ENCODE measurements at regions not wholly inside any gene's neighbourhood (a gene's known extent, or its start where the extent isn't known, plus 50 kb on each side); places are given as distances from the start of the nearest gene placed in this dataset.

DNA sequence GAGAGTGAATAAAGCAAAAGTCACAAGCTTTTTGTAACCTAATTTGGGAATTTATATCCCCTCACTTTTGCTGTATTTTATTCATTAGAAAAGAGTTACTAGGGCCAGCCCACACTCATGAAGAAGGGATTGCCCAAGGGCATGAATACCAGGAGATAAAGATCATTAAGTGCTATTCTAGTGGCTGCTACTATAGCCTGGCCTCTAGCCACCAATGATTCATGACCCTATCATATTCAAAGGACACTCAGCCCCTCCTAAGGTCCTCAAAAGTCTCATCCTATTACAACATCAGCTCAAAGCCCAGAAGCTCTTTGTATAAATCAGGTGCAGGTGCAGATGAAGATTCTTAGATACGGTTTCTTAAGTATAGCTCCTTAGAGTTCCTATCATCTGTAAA, 518.1 kb downstream of the TRHDE start:
- no TSS peak for BruUV-seq (replicated peaks)
- intact Hi-C loops (cut with micrococcal nuclease; ENCODE audit: unreplicated experiment) (no loop called here), in situ Hi-C loops (cut with HindIII; ENCODE audit: low pct_unique_long_range_greater_than_20kb, low sequenced_read_pairs) (no loop called here)
- POLR2A ChIA-PET, result interaction anchor here (0.5 kb wide), 1 partner anchor 56 kb away, joined by 4 read pairs; no protein-coding TSS in a partner anchor
- Histone ChIP-seq H3K9me3 (ENCODE audit: control insufficient read depth, insufficient read depth, low read depth, low read length) (no peaks in the 10 kb centered on the region), H3K36me3 (ENCODE audit: control insufficient read depth, insufficient read depth, low read length) (no peaks in the 10 kb centered on the region), H3K27me3 (ENCODE audit: control insufficient read depth, insufficient read depth, low read length) (no peaks in the 10 kb centered on the region), H3K27ac (ENCODE audit: low read length) (no peak overlapping the region), H3K4me1 (ENCODE audit: control insufficient read depth, insufficient read depth, low read length) (no peaks in the 10 kb centered on the region), H3K4me3 (ENCODE audit: low read depth in 2 of 2, low read length in 2 of 2) (no peak overlapping the region)
- no peak for DNase-seq (ENCODE audit: low read depth, low spot score)
- TF ChIP-seq REST (IDR thresholded peaks at IDR 0.05; ENCODE audit: insufficient read depth in 1 of 2, low read depth in 2 of 2, low read length in 1 of 2) (no peak), TCF7L2 (IDR thresholded peaks at IDR 0.05; ENCODE audit: low read depth, low read length) (no peak), SIN3A (IDR thresholded peaks at IDR 0.05; ENCODE audit: borderline replicate concordance, insufficient read depth, low read depth, low read length) (no peak), POLR2AphosphoS5 (IDR thresholded peaks at IDR 0.05; ENCODE audit: low read depth, low read length) (no peak)
- TF ChIP-seq, protein P1, sequence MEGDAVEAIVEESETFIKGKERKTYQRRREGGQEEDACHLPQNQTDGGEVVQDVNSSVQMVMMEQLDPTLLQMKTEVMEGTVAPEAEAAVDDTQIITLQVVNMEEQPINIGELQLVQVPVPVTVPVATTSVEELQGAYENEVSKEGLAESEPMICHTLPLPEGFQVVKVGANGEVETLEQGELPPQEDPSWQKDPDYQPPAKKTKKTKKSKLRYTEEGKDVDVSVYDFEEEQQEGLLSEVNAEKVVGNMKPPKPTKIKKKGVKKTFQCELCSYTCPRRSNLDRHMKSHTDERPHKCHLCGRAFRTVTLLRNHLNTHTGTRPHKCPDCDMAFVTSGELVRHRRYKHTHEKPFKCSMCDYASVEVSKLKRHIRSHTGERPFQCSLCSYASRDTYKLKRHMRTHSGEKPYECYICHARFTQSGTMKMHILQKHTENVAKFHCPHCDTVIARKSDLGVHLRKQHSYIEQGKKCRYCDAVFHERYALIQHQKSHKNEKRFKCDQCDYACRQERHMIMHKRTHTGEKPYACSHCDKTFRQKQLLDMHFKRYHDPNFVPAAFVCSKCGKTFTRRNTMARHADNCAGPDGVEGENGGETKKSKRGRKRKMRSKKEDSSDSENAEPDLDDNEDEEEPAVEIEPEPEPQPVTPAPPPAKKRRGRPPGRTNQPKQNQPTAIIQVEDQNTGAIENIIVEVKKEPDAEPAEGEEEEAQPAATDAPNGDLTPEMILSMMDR (IDR thresholded peaks at IDR 0.05), result no peak
- ATAC-seq, result no peak
- CTCF ChIA-PET, result no interaction called here

- in situ Hi-C loops (cut with HindIII; ENCODE audit: low pct_unique_long_range_greater_than_20kb, low sequenced_read_pairs) (no loop called here), intact Hi-C loops (cut with micrococcal nuclease; ENCODE audit: unreplicated experiment) (no loop called here)
- Histone ChIP-seq H3K4me1 (ENCODE audit: control insufficient read depth, insufficient read depth, low read length) (no peaks in the 10 kb centered on the region), H3K4me3 (ENCODE audit: low read depth in 2 of 2, low read length in 2 of 2) (no peak overlapping the region), H3K27me3 (ENCODE audit: control insufficient read depth, insufficient read depth, low read length) (no peaks in the 10 kb centered on the region), H3K27ac (ENCODE audit: low read length) (no peak overlapping the region), H3K36me3 (ENCODE audit: control insufficient read depth, insufficient read depth, low read length) (no peaks in the 10 kb centered on the region), H3K9me3 (ENCODE audit: control insufficient read depth, insufficient read depth, low read depth, low read length) (no peaks in the 10 kb centered on the region)
- ATAC-seq (no peak), DNase-seq (ENCODE audit: low read depth, low spot score) (no peak)
- TF ChIP-seq POLR2AphosphoS5 (IDR thresholded peaks at IDR 0.05; ENCODE audit: low read depth, low read length) (no peak), TCF7L2 (IDR thresholded peaks at IDR 0.05; ENCODE audit: low read depth, low read length) (no peak), SIN3A (IDR thresholded peaks at IDR 0.05; ENCODE audit: borderline replicate concordance, insufficient read depth, low read depth, low read length) (no peak), REST (IDR thresholded peaks at IDR 0.05; ENCODE audit: insufficient read depth in 1 of 2, low read depth in 2 of 2, low read length in 1 of 2) (no peak)
- TF ChIP-seq, protein P1 (IDR thresholded peaks at IDR 0.05), result no peak
- BruUV-seq (replicated peaks), result no TSS peak
- ChIA-PET CTCF (no interaction called here), POLR2A (no interaction called here)
These were observed 520.7 kb downstream of the TRHDE start for GRCh38 chr12:72792889-72793288.

Data from Panc1 (cell line).